PC-3 (cell line): ENCODE measurements at regions not wholly inside any gene's neighbourhood (a gene's known extent, or its start where the extent isn't known, plus 50 kb on each side); places are given as distances from the start of the nearest gene placed in this dataset.
A peak's percentile ranks its signal among the peaks of the same experiment; 100 is the strongest.

Experiments used
- ATAC-seq: fragments of 200-7000 bp; cut with Tn5 transposase; 2 replicates; pipeline ENCODE4 v1.9.1; 2020; ENCODE audit warnings: mild to moderate bottlenecking, moderate library complexity
- BruUV-seq: library from RNA; stranded (reverse); fragments of 400-500 nt; replicated peaks from 2 replicates; lab custom pipeline; 2021; lab: Mats Ljungman, UMichigan
- CTCF ChIA-PET: fragments of 300-600 bp; sonication (Branson Sonifier 250); formaldehyde crosslinking; loops from one replicate; lab custom pipeline; 2022; ENCODE audit warnings: antibody characterized with exemption; lab: Charles Lee
- POLR2A ChIA-PET: fragments of 300-600 bp; sonication (Branson Sonifier 250); formaldehyde crosslinking; loops from one replicate; lab custom pipeline; 2022; ENCODE audit warnings: antibody characterized with exemption; ENCODE audit not compliant: unreplicated experiment; lab: Charles Lee
- DNase-seq: peaks from one replicate; pipeline ENCODE4 v3.0.0-alpha.2; 2015
- H2AFZ ChIP-seq: fragments of 300-600 bp; sonication (generic); 2 replicates; pipeline ENCODE4 v1.6.0; 2016; ENCODE audit warnings: antibody characterized with exemption, low read length
- H3F3A ChIP-seq: fragments of 300-600 bp; sonication (generic); one replicate; pipeline ENCODE4 v1.6.0; 2017; ENCODE audit warnings: antibody characterized with exemption, low read length, control low read depth, mild to moderate bottlenecking; ENCODE audit not compliant: unreplicated experiment
- H3K27ac ChIP-seq: fragments of 300-600 bp; sonication (generic); 2 replicates; pipeline ENCODE4 v1.5.1; 2016; ENCODE audit warnings: mild to moderate bottlenecking, low read length
- H3K27me3 ChIP-seq: fragments of 300-600 bp; sonication (generic); 2 replicates; pipeline ENCODE4 v1.6.1; 2016; ENCODE audit warnings: low read length, mixed read lengths
- H3K36me3 ChIP-seq: fragments of 300-600 bp; sonication (generic); 2 replicates; pipeline ENCODE4 v1.6.1; 2016; ENCODE audit warnings: low read depth, mixed run types, low read length, mixed read lengths
- H3K4me1 ChIP-seq: fragments of 300-600 bp; sonication (generic); 2 replicates; pipeline ENCODE4 v1.5.1; 2016; ENCODE audit warnings: low read length; ENCODE audit not compliant: insufficient read depth
- H3K4me2 ChIP-seq: fragments of 300-600 bp; sonication (generic); 2 replicates; pipeline ENCODE4 v1.6.0; 2016; ENCODE audit warnings: low read length
- H3K4me3 ChIP-seq: fragments of 300-600 bp; sonication (generic); 2 replicates; pipeline ENCODE4 v1.5.1; 2016; ENCODE audit warnings: mild to moderate bottlenecking, low read length, mixed read lengths
- H3K79me2 ChIP-seq: fragments of 300-600 bp; sonication (generic); 2 replicates; pipeline ENCODE4 v1.6.1; 2017; ENCODE audit warnings: low read length, mixed read lengths
- H3K9ac ChIP-seq: fragments of 300-600 bp; sonication (generic); 2 replicates; pipeline ENCODE4 v1.6.0; 2016; ENCODE audit warnings: mild to moderate bottlenecking, low read length
- H3K9me2 ChIP-seq: fragments of 300-600 bp; sonication (generic); replicated peaks from 2 replicates; pipeline ENCODE4 v1.6.1; 2016; ENCODE audit warnings: mixed run types, low read length, mixed read lengths
- H3K9me3 ChIP-seq: fragments of 300-600 bp; sonication (generic); 2 replicates; pipeline ENCODE4 v1.6.1; 2016; ENCODE audit warnings: low read length, mixed read lengths
- H4K20me1 ChIP-seq: fragments of 300-600 bp; sonication (generic); 2 replicates; pipeline ENCODE4 v1.6.1; 2016; ENCODE audit warnings: low read length, mixed read lengths
- EZH2 ChIP-seq: fragments of 300-600 bp; sonication (generic); IDR thresholded peaks from one replicate; pipeline ENCODE4 v1.6.1; 2017; ENCODE audit warnings: antibody characterized with exemption, mild to moderate bottlenecking, low read length; ENCODE audit not compliant: unreplicated experiment
- EZH2phosphoT487 ChIP-seq: fragments of 300-600 bp; sonication (generic); IDR thresholded peaks from 2 replicates; pipeline ENCODE4 v1.6.1; 2018; ENCODE audit warnings: mild to moderate bottlenecking, antibody characterized with exemption, low read length, borderline replicate concordance
- intact Hi-C: fragments of 100-400 bp; cut with micrococcal nuclease; formaldehyde crosslinking; loops from 2 replicates; pipeline ENCODE4 v1.9.0; 2023
- TF ChIP-seq, protein P1 (sequence below): fragments of 300-600 bp; sonication (generic); conservative IDR thresholded peaks from 2 replicates; pipeline ENCODE4 v1.5.1; 2017; ENCODE audit warnings: antibody characterized with exemption, low read depth, mild to moderate bottlenecking, low read length

DNA sequence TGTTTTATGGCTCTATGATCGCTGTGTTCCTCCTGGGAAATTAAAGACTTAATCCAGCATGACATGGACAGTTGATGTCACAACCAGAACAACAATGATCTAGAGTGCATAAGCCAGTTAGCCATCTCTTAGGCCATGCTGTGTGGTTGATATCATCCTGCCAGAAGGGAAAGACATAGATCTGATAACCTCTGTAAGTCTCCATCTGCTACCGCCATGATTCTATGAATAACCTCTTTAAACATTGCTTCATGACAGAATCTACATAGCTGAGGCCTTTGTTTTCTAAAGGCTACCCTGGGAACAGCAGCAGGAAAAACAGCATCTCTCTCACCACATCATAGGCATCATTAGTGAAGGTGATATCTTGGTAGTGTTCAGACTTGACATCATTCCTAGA is 117.6 kb upstream of the PHACTR1 start:
- Histone ChIP-seq H3K79me2 (no peaks in the 10 kb centered on the region), H3K9ac (no peak overlapping the region), H4K20me1 (no peaks in the 10 kb centered on the region), H2AFZ (no peak overlapping the region), H3K27ac (no peak overlapping the region), H3K4me1 (no peaks in the 10 kb centered on the region), H3F3A (no peaks in the 10 kb centered on the region), H3K9me3 (no peaks in the 10 kb centered on the region), H3K4me3 (no peak overlapping the region), H3K27me3 (no peaks in the 10 kb centered on the region), H3K36me3 (no peaks in the 10 kb centered on the region), H3K4me2 (no peak overlapping the region), H3K9me2 (no peaks in the 10 kb centered on the region)
- ATAC-seq (no peak), DNase-seq (no peak)
- intact Hi-C loops: no loop called here
- BruUV-seq: no TSS peak
- ChIA-PET POLR2A (no interaction called here), CTCF (no interaction called here)
- TF ChIP-seq EZH2 (no peak), EZH2phosphoT487 (no peak)
- TF ChIP-seq, protein P1, sequence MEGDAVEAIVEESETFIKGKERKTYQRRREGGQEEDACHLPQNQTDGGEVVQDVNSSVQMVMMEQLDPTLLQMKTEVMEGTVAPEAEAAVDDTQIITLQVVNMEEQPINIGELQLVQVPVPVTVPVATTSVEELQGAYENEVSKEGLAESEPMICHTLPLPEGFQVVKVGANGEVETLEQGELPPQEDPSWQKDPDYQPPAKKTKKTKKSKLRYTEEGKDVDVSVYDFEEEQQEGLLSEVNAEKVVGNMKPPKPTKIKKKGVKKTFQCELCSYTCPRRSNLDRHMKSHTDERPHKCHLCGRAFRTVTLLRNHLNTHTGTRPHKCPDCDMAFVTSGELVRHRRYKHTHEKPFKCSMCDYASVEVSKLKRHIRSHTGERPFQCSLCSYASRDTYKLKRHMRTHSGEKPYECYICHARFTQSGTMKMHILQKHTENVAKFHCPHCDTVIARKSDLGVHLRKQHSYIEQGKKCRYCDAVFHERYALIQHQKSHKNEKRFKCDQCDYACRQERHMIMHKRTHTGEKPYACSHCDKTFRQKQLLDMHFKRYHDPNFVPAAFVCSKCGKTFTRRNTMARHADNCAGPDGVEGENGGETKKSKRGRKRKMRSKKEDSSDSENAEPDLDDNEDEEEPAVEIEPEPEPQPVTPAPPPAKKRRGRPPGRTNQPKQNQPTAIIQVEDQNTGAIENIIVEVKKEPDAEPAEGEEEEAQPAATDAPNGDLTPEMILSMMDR: no peak

DNA sequence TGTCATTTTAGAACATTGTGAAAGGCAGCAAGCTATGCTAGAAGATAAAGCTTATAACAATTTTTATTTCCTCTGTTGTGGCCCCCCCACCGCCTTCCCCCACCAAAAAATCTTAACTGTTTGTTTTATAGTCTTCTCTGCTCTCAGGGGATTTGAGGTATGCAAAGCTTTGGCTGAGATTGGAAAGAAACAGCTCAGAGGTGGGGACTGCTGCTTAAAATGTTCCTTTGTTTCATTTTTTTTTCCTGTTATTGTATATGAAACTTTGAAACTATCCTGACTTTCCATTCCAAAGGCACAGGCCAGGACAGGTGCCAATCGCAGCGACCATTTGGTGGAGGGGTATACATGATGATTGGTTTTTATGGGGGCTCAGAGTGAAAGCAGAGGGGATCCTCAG is 114.7 kb upstream of the PHACTR1 start:
- no peak overlapping the region for H3K27ac ChIP-seq
- no peak overlapping the region for H3K4me2 ChIP-seq
- intact Hi-C loops: loop anchor here (2.0 to 10.0 kb wide), 4 partner anchors 110 to 1015 kb away; no protein-coding TSS in a partner anchor

DNA sequence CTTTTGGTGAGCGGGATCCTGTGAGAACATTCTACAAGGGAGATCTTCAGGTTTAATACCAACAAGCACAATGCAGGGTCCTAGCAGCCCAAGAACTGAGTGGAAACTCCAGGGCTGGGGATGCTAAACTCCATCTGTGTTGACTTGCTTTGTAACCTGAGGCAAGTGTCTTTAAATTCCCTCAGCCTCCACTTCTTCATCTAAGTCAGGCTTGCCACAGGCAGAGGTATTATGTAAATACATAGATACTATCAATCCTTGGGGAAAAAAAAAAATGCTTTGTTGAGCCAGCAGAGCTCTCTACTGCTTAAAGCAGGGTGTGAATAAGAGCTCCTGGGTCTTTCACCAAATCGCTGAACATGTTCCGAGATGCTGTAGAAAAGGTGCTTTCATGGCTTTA is 114.2 kb upstream of the PHACTR1 start:
- Histone ChIP-seq H3K79me2 (no peaks in the 10 kb centered on the region), H4K20me1 (no peaks in the 10 kb centered on the region), H3K4me2 (no peak overlapping the region), H3F3A (no peaks in the 10 kb centered on the region), H3K4me3 (no peak overlapping the region), H3K9me2 (no peaks in the 10 kb centered on the region), H2AFZ (no peak overlapping the region), H3K27ac (no peak overlapping the region), H3K9ac (no peak overlapping the region), H3K27me3 (no peaks in the 10 kb centered on the region), H3K9me3 (no peaks in the 10 kb centered on the region), H3K4me1 (no peaks in the 10 kb centered on the region), H3K36me3 (no peaks in the 10 kb centered on the region)
- intact Hi-C loops: loop anchor here (2.0 to 10.0 kb wide), 4 partner anchors 110 to 1015 kb away; no protein-coding TSS in a partner anchor
- DNase-seq: peak; percentile 17
- POLR2A ChIA-PET: interaction anchor here (0.6 kb wide), 1 partner anchor 181 kb away, joined by 3 read pairs; no protein-coding TSS in a partner anchor
- TF ChIP-seq, protein P1: no peak
- no peak for TF ChIP-seq EZH2
- no peak for TF ChIP-seq EZH2phosphoT487
- CTCF ChIA-PET: interaction anchor here (0.7 kb wide), 1 partner anchor 104 kb away, joined by 3 read pairs; no protein-coding TSS in a partner anchor
- BruUV-seq: no TSS peak
- ATAC-seq: no peak

More for the DNA sequence above, 114.7 kb upstream of the PHACTR1 start:
- no peaks in the 10 kb centered on the region for H3K9me2 ChIP-seq
- H3K9me3 ChIP-seq: no peaks in the 10 kb centered on the region
- no peak for TF ChIP-seq EZH2phosphoT487
- TF ChIP-seq, protein P1: no peak
- no peak for TF ChIP-seq EZH2
- H3K4me3 ChIP-seq: no peak overlapping the region
- ChIA-PET POLR2A (interaction anchor here (0.7 kb wide), 1 partner anchor 988 kb away, joined by 4 read pairs; no protein-coding TSS in a partner anchor), CTCF (interaction anchor here (0.7 kb wide), 1 partner anchor 104 kb away, joined by 3 read pairs; no protein-coding TSS in a partner anchor)
- BruUV-seq: no TSS peak
- no peaks in the 10 kb centered on the region for H3K4me1 ChIP-seq
- no peak overlapping the region for H3K9ac ChIP-seq
- no peaks in the 10 kb centered on the region for H3K27me3 ChIP-seq
- no peaks in the 10 kb centered on the region for H3F3A ChIP-seq
- H4K20me1 ChIP-seq: no peaks in the 10 kb centered on the region
- H3K36me3 ChIP-seq: no peaks in the 10 kb centered on the region
- no peaks in the 10 kb centered on the region for H3K79me2 ChIP-seq
- DNase-seq: no peak
- no peak overlapping the region for H2AFZ ChIP-seq
- no peak for ATAC-seq
